GM12865 (cell line): ENCODE measurements at regions not wholly inside any gene's neighbourhood (a gene's known extent, or its start where the extent isn't known, plus 50 kb on each side); places are given as distances from the start of the nearest gene placed in this dataset.

Experiments used
- DNase-seq: peaks from one replicate; pipeline ENCODE4 v3.0.0; 2010; ENCODE audit warnings: low read depth
- H3K4me3 ChIP-seq: 2 replicates; pipeline ENCODE4 v1.5.1; 2011; ENCODE audit warnings: mild to moderate bottlenecking, low read depth, low read length, control low read depth
- TF ChIP-seq, protein P1 (sequence below): IDR thresholded peaks from 2 replicates; pipeline ENCODE4 v1.5.1; 2011; ENCODE audit warnings: low read length, control low read depth, low read depth, inconsistent platforms; ENCODE audit not compliant: insufficient read depth; ENCODE audit errors: missing control alignments

GRCh38 chr6:138035070-138035469 lies 72.1 kb downstream of the PERP start:
- no peak for DNase-seq
- TF ChIP-seq, protein P1, sequence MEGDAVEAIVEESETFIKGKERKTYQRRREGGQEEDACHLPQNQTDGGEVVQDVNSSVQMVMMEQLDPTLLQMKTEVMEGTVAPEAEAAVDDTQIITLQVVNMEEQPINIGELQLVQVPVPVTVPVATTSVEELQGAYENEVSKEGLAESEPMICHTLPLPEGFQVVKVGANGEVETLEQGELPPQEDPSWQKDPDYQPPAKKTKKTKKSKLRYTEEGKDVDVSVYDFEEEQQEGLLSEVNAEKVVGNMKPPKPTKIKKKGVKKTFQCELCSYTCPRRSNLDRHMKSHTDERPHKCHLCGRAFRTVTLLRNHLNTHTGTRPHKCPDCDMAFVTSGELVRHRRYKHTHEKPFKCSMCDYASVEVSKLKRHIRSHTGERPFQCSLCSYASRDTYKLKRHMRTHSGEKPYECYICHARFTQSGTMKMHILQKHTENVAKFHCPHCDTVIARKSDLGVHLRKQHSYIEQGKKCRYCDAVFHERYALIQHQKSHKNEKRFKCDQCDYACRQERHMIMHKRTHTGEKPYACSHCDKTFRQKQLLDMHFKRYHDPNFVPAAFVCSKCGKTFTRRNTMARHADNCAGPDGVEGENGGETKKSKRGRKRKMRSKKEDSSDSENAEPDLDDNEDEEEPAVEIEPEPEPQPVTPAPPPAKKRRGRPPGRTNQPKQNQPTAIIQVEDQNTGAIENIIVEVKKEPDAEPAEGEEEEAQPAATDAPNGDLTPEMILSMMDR = no peak
- H3K4me3 ChIP-seq = no peak overlapping the region

DNA sequence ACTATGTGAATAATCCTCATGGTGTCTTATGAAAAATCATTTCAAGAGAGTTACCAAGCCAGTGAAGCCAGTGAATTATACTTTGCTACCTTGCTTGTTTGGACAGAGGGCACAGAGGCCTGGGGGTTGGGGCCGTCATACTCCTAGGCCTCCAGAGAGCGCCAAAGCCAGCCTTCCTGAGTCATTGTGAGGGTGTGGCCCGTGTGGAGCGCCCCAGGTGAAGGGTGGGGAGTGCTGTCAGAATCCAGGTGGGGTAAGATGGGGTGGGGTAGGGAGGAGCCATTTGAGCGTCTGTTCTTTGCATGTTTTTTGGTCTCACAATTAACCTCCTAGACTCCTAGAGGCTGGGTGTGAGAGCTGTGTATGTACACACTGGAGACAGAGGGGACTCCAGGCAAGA lies 71.1 kb downstream of the PERP start:
- TF ChIP-seq, protein P1 = no peak
- no peak overlapping the region for H3K4me3 ChIP-seq
- DNase-seq = no peak

GRCh38 chr6:138037009-138037504 lies 70.2 kb downstream of the PERP start:
- TF ChIP-seq, protein P1 = no peak
- H3K4me3 ChIP-seq = no peak overlapping the region
- no peak for DNase-seq

GRCh38 chr6:138038142-138038870 lies 68.9 kb downstream of the PERP start:
- H3K4me3 ChIP-seq = no peak overlapping the region
- TF ChIP-seq, protein P1 = no peak
- peak; percentile 20 for DNase-seq
